ENCODE measurements at regions not wholly inside any gene's neighbourhood (a gene's known extent, or its start where the extent isn't known, plus 50 kb on each side); places are given as distances from the start of the nearest gene placed in this dataset.

DNA sequence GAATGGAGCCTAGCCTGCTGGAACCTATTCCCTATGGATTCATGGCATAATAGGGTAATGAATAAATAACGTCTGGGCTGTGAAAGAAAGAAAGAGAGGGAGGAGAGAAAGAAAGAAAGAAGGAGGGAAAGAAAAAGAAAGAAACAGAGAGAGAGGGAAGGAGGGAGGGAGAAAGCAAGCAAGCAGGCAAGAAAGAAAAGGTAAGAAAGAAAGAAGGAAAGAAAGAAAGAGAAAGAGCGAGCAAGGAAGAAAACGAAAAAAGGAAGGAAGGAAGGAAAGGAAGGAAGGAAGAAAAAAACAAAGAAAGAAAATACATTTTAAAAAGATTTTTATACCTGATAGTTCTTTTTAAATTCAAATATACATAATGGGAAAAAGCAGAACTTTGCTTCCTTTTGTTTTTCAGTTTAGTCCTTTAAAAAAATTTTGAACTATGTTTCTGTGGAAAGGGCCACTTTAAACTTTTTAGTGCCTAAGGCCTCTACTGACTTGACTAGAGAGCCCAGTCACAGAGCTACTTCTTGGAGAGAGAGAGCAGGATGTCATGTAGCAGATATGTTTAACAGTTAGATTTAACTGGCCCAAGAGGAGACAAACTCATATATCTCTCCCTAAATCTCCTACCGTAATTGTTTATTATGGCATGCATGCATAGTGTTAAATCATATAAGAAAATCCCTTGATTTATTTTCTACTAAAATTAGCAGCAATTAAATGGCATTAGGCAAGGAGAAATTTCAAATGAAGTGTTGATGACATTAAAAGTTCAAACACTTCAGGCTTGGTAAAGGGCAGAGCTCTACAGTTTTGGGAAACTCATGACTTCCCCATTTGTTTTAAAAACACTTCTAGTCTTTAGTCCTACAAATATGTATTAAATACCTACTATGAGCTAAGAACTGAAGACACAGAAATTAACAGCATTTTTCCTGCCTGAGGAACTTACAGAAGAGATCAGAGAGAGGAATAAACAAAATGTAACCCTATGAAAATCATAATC lies 305.5 kb downstream of the BCAT1 start:
- no peak overlapping the region for H3K27ac ChIP-seq (ENCODE audit: extremely low read depth, low read depth, low read length)
- no peaks in the 10 kb centered on the region for H3K4me1 ChIP-seq (replicated peaks in 1 of 2; ENCODE audit: control insufficient read depth in 2 of 2, insufficient read depth in 2 of 2, low read length in 2 of 2)
- no TSS peak for BruUV-seq (replicated peaks)
- ChIA-PET POLR2A (no interaction called here), CTCF (ENCODE audit: low intra/inter-chr PET ratio) (no interaction called here)
- no peaks in the 10 kb centered on the region for H3K9me1 ChIP-seq (ENCODE audit: control insufficient read depth, insufficient read depth, low read length)
- H3K36me3 ChIP-seq (ENCODE audit: control insufficient read depth, insufficient read depth, low read length): no peaks in the 10 kb centered on the region
- H3K9me3 ChIP-seq (replicated peaks; ENCODE audit: control insufficient read depth, insufficient read depth, low read depth, low read length): no peaks in the 10 kb centered on the region
- no peaks in the 10 kb centered on the region for H3K27me3 ChIP-seq (ENCODE audit: control insufficient read depth in 2 of 2, insufficient read depth in 2 of 2, low read length in 2 of 2)
- no peak for FAIRE-seq
- ATAC-seq: no peak
- intact Hi-C loops (cut with micrococcal nuclease): no loop called here
- H3K4me3 ChIP-seq: no peak overlapping the region
- 0% methylated on average over 3 of the region's 4 CpGs for WGBS (ENCODE audit: insufficient coverage, low coverage, missing lambda C conversion rate)
- H3K9ac ChIP-seq (ENCODE audit: insufficient read depth in 1 of 2, low read depth in 2 of 2, low read length in 2 of 2): no peak overlapping the region
- H3K79me2 ChIP-seq (ENCODE audit: control insufficient read depth, insufficient read depth, low read length): no peaks in the 10 kb centered on the region
- no peak overlapping the region for H3K4me2 ChIP-seq (ENCODE audit: insufficient read depth, low read length)
- H4K20me1 ChIP-seq (replicated peaks; ENCODE audit: control insufficient read depth, insufficient read depth, low read length): no peaks in the 10 kb centered on the region
- TF ChIP-seq, protein P1, sequence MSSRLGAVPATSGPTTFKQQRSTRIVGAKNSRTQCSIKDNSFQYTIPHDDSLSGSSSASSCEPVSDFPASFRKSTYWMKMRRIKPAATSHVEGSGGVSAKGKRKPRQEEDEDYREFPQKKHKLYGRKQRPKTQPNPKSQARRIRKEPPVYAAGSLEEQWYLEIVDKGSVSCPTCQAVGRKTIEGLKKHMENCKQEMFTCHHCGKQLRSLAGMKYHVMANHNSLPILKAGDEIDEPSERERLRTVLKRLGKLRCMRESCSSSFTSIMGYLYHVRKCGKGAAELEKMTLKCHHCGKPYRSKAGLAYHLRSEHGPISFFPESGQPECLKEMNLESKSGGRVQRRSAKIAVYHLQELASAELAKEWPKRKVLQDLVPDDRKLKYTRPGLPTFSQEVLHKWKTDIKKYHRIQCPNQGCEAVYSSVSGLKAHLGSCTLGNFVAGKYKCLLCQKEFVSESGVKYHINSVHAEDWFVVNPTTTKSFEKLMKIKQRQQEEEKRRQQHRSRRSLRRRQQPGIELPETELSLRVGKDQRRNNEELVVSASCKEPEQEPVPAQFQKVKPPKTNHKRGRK (tag; IDR thresholded peaks at IDR 0.05): peak; percentile 70
- TF ChIP-seq, protein P2, sequence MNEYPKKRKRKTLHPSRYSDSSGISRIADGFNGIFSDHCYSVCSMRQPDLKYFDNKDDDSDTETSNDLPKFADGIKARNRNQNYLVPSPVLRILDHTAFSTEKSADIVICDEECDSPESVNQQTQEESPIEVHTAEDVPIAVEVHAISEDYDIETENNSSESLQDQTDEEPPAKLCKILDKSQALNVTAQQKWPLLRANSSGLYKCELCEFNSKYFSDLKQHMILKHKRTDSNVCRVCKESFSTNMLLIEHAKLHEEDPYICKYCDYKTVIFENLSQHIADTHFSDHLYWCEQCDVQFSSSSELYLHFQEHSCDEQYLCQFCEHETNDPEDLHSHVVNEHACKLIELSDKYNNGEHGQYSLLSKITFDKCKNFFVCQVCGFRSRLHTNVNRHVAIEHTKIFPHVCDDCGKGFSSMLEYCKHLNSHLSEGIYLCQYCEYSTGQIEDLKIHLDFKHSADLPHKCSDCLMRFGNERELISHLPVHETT (CRISPR knock-in tag; conservative IDR thresholded peaks at IDR 0.05 in 1 of 2, IDR thresholded peaks at IDR 0.05 in 1 of 2): no peak
- TF ChIP-seq PREB (CRISPR knock-in tag; IDR thresholded peaks at IDR 0.05): no peak
- H2AFZ ChIP-seq (ENCODE audit: low read depth, low read length): no peak overlapping the region
- in situ Hi-C loops (cut with MboI): no loop called here
- DNase-seq (ENCODE audit: extremely low read depth in 1 of 4, low spot score in 3 of 4): no peak
